HG03064 (cell line): ENCODE measurements at regions not wholly inside any gene's neighbourhood (a gene's known extent, or its start where the extent isn't known, plus 50 kb on each side); places are given as distances from the start of the nearest gene placed in this dataset.
"Not testable (repeated sequence)": the region's sequence is repeated elsewhere in the genome, so short reads cannot be mapped to it uniquely, and the experiment has no call there.

Source experiments
- ATAC-seq: cut with Tn5 transposase; IDR thresholded peaks from one replicate; pipeline ENCODE4 v1.9.1; 2021; ENCODE audit warnings: low read depth; ENCODE audit not compliant: unreplicated experiment

DNA sequence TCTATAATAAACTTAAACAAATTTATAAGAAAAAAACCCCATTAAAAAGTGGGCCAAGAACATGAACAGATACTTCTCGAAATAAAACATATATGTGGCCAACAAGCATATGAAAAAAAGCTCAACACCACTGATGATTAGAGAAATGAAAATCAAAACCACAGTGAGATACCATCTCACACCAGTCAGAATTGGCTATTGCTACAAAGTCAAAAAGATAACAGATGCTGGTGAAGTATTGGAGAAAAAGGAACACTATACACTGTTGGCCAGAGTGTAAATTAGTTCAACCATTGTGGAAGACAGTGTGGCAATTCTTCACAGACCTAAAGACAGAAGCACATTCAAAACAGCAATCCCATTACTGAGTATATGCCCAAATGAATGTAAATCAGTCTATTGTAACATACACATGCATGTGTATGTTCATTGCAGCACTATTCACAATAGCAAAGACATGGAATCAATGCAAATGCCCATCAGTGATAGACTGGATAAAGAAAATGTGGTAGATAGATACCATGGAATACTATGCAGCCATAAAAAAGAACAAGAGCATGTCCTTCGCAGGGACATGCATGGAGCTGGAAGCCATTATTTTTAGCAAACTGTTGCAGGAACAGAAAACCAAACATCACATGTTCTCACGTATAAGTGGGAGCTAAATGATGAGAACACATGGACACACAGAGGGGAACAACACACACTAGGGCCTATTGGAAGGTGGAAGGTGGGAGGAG lies 313.4 kb downstream of the GATA3 start:
- ATAC-seq, result not testable (repeated sequence)

DNA sequence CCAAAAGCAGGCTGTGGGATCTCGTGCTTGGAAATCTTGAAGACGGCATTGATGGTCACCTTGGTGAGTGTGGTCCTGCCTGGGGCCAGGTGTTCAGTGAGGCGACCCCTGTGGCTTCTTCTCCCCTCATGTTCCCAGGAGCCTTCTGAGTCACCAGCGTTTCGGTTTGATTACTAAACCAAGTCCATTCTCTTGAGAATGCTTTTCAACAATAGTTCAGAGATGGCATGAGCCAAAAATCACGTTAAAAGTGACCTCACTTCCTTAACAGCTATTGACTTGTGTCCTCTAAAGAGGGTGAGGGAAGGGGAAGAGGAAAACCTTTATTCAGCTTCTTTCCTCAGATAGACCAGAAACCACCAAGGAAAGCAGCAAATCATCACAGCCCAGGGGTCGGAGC lies 315.2 kb downstream of the GATA3 start:
- no peak for ATAC-seq

DNA sequence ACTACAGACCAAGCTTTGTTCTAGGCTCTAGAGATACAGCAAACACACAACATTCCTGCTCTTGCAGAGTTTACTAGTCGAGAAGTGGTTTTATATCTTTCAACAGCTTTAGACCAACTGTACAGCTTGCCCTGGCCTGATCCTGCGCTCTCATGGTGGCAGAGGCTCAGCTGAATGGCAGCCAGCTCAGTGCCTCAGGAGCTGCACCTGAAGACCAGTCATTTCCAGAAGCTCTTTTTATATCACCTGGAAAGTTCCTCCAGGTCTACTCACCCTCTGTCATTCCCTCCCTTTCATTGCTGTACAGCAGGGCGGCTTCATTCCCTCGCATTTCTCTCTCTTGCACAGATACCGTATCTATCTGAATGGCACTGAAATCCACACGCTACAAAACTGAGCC lies 319.8 kb downstream of the GATA3 start:
- ATAC-seq, result no peak

DNA sequence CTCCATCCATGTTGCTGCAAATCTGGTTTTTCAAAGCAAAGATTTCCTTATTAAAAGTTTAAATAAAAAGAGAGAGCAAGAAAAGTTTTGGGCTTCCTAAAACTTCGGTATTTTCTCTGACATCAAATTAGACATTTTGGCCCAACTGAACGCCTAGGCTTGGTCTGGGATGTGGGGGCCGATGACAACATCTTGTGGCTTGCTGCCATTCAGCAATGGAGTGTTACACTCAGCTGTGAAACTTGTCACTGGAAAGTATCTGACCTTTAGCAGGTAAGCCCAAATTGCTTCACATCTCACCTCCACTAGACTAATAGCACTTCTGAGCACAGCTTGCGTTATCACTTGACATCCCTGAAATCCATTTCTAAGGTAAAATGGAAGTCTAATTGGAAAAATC lies 320.6 kb downstream of the GATA3 start:
- no peak for ATAC-seq

DNA sequence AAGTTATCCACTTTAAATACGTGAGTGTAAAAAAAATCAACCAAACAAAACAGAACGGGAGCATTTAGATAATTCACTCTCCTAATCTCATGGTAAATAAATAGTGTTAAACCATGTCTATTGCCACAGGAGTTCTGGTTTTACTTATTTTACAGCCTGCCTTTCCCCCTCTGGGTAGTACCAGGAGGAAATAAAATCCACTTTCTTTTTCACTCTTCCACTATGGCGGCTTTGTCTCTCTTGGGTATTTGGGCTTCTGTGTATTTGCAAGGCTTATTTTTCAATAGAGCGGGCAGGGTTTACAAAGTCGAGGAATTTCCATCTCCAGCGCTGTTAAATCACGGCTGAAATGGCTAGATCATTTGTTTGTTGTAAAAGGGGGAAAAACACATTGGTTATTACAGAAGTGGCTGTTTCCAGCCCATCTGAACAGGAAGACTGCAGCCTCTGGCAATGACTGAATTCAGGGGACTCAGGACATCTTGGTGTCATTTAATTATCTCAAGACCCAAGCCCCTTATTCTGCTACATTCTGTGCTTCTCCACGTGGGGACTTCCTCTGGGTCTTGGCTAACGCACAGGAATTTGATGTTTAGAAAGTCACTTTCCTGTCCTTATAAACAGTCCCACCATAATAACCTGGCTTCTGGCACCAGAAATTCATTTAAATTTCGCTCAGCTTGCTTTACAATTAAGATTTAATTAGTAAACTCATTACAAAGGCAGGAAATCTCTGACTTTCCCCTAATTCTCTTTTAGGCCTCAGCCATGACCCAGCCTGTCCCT lies 323.9 kb downstream of the GATA3 start:
- no peak for ATAC-seq

DNA sequence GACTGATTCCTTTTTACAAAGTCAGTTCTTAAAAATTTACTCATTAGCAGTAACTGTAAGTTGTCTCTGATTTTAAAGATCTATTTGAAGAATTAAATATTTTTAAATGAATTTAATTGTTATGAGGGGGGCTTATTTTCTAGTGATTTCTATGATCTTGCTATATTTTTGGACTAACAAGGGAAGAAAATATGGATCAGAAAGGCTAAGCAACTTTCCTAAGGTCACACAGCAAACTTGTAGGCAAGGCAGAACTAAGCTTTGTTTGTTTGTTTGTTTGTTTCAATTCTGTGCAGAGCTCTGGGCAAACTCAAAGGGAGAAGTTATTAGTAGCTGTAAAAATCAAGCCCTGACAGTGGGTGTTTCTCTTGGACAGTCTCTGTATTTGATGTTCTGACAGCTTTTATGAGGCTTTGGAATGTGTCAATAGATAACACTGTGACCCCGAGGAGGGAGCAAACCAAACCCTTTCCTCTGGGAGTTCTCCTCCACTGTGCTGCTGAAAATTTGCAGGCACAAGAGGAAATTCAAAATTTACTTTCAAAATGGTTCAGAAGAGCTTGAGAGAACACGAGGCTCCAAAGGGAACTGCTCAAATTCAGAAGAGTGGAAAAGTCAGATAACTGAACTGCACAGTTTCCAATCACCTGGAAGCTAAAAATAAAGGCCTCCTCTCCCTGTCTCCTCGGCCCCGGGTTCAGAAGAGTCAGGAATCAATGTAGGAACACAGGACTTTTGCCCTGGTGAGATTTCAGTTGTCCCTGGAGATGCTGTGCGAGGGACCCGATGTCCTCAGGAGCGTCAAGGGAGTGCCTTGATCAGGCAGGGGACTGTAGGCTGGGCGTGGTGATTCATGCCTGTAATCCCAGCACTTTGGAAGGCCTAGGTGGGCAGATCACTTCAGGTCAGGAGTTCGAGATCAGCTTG lies 325.7 kb downstream of the GATA3 start:
- ATAC-seq, result no peak

DNA sequence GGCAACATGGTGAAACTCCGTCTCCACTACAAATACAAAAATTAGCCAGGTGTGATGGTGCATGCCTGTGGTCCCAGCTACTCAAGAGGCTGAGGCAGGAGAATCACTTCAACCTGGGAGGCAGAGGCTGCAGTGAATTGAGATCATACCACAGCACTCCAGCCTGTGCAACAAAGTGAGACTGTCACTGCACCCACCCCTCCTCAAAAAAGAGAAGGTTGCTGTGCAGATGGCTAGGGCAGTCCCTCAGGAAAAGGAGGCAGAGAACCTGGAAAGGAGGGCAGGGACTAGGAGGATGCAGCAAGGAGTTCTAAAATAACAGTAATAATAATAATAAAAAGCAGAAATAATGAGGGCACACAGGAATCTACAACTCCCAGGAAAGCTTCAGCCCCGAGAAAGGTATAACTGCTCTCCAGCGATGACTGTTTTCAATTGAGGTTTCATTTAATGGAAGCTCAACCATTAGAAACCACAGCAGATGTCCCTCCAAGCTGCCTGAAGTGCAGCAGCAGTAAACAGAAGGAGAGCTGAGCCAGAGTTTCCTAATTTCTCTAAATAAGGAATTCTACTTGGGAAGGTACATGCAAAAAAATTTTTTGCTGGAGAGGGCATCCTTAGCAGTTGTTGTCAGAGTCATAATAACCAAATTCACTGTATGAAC lies 326.5 kb downstream of the GATA3 start:
- no peak for ATAC-seq

DNA sequence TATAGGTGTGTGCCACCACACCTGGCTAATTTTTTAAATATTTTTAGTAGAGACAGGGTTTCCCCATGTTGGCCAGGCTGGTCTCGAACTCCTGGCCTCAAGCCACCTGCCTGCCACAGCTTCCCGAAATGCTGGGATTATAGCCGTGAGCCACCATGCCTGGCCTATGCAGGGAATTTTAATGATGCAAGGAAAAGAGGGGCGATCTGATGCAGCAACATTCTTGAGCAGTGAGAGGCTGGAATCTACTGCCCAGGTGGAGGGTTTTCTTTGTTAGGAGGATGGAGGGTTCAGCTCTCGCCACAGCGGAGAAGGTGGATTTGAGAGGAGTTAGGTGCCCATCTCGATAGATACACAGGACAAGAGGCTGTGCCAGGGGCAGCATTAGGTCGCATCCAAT lies 332.3 kb downstream of the GATA3 start:
- ATAC-seq, result no peak

DNA sequence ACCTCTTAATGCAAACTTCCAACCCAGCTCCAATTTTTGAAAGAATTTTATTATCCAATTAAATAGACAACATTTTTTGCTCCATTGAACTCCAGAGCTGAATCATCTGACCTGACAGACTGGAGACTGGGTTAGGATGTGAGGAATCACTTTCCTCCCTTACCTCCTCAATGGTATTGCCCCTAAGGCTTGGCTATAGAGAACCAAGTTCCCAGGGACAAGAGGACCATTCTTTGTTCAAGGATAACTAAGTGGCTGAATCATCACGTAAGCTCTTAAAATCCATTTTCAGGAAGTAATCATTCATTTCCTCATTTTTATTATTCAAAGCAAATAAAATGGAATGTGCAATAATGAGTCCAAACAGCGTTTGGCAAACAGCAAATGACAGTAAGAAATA lies 335.1 kb downstream of the GATA3 start:
- no peak for ATAC-seq

DNA sequence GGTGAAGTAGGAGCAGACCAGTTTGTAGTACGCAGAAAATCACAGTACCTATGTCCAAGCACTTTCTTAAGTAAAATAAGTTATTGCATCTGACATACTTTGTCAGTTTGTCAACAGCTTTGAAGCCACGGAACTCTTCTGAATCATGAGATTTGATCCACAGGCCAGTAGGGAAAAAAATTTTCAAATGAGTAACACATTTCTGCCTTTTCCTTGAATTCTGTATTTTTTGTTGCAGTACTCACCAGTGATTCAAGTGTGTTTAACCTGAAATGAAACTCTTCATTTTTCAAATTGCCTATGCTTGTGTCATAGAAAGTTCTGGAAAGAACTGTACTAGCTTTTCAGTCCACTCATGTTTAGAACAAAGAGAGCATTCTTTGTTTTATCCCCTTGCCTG lies 337.7 kb downstream of the GATA3 start:
- ATAC-seq, result no peak

DNA sequence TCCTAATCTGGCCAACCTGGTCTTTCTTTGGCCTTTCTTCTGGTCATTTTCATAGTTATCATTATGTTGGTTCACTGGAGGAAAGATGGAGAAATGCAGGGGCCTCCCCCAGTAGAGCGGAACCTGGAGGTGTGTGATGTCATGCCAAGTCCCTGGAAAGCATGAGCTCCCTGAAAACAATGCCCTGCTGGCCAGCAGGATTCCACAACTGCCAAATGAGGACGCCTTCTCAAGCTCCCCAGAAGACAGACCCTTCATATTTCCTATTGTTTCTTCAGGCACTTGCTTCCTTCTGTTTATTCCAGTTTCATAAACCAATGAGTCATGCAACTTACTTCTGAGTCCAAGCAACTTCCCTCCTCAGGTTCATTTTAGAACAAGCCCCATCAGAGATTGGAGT lies 339.0 kb downstream of the GATA3 start:
- ATAC-seq, result no peak

DNA sequence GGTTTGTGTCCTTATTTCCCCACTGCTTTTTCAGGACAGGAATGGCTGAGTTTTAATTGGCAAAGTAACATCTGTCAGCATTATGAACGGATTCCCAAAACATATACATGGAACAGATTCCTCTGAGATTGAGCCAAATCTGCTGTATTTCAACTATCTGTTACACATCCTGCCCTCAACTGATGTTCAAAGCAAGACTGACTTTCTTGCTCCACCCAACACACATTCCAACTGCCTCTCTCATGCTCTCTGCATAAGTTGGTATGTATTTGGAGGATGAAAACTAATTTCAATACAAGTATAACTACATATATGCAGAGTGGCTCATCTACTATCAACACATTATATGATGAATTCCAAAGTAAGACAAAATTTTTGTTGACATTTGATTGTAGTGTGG lies 342.2 kb downstream of the GATA3 start:
- ATAC-seq, result no peak

DNA sequence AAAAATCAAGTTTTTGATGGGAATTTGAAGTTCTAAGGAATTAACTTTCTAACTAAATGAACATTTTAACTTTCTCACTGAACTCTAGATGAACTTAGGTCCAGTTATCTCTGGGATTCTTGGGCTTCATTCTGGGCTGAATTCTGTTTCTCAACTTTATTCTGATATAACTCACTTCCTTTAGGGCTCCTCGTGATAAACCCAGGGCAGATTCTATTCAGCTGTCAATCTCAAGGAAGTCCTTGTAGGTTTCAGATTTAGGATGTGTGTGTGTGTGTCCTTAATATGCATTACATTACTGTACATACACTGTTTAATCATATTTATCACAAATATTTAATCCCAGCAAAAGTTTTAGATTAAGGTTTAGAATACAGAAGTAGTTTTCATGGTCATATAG lies 344.3 kb downstream of the GATA3 start:
- ATAC-seq, result no peak

DNA sequence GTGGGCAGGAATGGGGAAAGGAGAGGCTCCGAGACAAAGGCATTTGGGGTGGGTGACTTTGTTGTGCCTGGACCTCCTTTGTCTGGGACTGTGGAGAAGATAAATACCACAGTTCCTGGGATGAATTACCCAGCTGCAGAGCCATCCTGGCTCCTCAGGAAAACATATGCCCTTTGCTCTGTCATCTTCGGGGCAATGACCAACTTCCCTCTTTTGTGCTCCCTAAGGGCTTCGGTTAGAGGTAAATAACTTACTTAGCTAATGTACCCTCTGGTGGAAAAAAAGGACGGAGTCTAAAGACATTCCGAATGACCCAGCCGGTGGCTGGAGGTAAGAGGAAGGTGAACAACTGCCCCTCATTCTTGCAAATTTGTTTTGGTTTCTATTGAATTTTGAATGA lies 345.7 kb downstream of the GATA3 start:
- no peak for ATAC-seq

DNA sequence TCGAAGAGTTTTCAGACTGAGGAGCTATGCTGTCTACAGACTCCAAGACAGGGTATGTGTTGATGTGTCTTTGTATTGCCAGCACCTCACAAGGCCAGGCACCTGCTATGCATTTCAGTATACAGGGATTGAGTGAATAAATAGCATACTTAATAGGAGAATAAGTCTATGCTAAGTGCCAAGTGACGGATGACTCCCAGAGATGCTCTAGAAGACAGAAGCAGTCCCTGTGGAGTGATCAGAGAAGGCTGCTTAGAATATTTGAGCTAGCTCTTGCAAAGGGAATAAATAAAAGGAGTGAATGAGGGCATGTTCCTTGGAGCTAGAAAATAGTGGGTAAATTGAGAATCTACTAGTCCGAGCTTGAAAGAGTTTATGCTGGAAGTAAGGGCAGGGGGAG lies 346.4 kb downstream of the GATA3 start:
- no peak for ATAC-seq

DNA sequence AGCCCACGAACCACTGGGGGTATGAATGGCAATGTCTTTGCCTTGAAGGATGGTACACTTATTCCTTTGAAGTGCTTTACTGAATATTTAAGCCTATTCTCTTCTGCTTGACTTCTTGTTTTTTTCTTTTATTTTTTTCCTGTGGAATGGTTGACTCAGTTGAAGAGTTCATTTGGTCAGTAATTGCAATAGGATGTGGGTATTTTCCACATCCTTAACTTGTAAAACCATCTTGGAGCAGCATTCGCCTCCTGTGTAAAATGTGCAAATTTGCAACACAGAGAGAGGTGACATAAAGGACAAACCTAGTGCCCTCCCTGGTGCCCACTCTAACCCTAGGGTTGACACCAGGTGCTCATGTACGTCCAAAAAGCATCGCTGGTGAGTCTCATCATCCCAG lies 347.0 kb downstream of the GATA3 start:
- no peak for ATAC-seq

DNA sequence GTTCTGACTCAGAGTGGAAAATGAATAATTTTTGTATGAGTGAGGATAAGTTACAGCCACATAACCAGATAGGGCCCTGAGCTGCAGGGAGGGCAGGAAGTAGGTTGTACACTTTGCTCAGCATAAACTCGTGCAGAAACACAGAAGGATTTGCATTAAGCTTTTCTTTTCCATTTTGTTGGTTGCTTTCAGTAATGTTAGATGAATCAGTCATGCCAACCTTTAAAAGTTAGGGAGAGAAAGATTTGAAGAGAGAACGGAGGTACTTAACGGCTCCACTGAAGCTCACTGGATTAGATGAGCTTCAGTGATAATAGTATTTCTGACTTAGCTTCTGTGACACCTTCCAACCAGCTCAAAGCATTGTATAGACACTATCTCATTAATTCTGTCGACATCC lies 348.1 kb downstream of the GATA3 start:
- ATAC-seq, result no peak

DNA sequence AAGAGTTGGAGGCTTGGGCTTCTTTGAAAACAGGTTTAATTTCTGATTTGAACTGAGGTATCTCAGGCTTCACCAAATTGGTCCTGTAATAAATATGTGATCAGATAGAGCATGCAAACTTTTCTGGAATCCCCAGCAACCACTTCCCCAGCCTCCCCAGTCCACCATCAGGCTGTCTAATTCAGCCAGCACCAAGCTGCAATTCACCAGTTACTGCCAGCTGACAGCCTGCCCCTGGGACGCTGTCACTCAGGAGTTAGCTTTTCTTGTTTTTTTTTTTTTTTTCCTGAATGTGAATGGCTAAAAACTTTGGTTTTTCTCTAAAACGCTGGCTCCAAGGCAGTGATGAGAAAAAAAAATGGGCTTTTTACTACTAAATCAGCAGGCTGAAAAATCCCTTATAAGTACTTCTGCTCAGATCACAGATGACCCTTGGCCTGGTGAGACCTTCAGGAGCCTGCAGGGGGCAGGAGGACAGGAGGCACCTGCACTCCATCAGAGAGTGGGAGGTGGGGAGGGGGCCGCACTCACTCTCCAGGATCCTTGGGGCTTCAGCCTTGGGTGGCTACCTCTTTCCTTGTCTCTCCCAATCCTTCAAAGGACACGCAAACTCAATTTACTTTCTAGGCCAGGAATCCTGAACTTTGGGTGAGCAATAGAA lies 349.4 kb downstream of the GATA3 start:
- ATAC-seq, result no peak

DNA sequence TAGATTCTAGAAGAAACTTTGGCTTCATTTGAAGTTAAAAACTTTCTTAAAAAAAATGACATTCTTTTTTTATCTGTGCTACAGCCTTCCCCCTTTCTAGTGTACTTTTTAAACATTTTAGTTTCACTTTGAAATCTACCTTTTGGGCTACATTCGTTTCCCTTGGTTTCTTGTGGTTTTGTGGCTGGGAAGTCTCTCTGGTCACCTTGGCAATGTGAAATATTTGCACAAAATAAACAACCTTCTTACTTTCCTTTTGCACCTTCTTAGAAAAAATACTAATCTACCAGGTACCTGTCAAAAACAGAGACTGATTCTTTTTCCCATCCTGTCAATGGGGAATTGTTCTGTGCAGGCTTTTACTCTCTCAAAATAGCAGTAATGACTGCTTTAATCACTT lies 350.2 kb downstream of the GATA3 start:
- no peak for ATAC-seq

DNA sequence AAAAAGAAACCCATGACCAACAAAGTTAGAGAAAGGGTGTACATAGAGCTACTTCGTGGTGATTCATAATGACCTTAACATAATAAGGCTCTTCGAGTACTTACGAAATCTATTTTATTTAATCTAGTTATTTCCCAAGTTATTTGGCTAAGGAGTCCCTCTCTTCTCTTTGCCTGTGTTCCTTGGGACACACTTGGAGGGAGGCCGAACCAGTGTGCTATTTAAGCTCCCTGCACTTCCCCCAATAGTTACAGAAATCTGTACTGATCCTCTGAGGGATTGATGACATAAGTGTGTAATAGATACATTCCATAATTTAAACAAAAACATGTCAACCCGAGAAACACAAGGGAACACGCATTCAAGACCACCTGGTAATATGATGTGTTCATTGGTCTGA lies 351.1 kb downstream of the GATA3 start:
- ATAC-seq, result no peak
